ENCODE measurements at regions not wholly inside any gene's neighbourhood (a gene's known extent, or its start where the extent isn't known, plus 50 kb on each side); places are given as distances from the start of the nearest gene placed in this dataset.

DNA sequence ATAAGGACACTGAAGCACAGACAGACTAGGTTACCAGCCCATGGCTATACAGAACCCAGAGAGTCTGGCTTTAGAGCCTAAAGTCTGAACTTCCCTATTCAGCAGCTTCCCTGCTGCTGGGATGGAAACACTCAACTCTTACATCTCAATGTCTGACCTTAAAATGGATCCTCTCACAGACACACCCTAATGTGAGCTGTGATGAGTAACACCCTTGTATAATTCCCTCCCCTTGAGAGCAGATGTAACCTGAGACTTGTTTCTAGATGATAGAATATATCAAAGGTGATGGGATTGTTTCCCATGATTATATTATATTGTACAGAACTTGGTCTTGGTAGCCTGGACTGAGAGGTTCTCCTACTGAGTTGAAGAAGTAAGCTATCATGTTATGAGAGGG, 577.1 kb upstream of the KLHL29 start:
- DNase-seq (ENCODE audit: low read depth) = no peak
- H3K27me3 ChIP-seq (ENCODE audit: control insufficient read depth, insufficient read depth, low read length) = no peaks in the 10 kb centered on the region
- TF ChIP-seq CTCF (IDR thresholded peaks at IDR 0.05; ENCODE audit: insufficient read depth, low read length, poor library complexity, severe bottlenecking) = no peak
- no peaks in the 10 kb centered on the region for H3K36me3 ChIP-seq (ENCODE audit: control insufficient read depth, insufficient read depth, low read length)
- no peak overlapping the region for H3K4me3 ChIP-seq (ENCODE audit: low read depth, low read length)

DNA sequence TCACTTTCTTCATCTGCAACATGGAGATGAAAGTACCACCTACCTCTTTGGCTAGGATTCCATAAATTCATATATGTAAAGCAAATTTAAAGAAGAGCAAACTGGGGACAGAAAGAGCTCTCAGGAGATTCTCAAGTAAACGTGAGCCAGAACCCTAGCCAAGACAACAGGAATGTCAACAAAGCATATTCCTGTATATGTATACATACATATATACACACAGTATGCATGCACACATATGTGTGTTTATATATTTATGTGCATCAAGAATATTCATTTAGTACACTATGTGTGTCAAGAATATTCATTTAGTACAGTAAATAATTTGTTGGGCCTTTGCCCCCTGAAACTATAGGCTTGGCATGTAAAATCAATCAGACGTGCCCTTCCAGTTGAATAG, 574.4 kb upstream of the KLHL29 start:
- Histone ChIP-seq H3K36me3 (ENCODE audit: control insufficient read depth, insufficient read depth, low read length) (no peaks in the 10 kb centered on the region), H3K4me3 (ENCODE audit: low read depth, low read length) (no peak overlapping the region), H3K27me3 (ENCODE audit: control insufficient read depth, insufficient read depth, low read length) (no peaks in the 10 kb centered on the region)
- no peak for TF ChIP-seq CTCF (IDR thresholded peaks at IDR 0.05; ENCODE audit: insufficient read depth, low read length, poor library complexity, severe bottlenecking)
- DNase-seq (ENCODE audit: low read depth) = no peak

GRCh38 chr2:22812065-22812680, 572.8 kb upstream of the KLHL29 start:
- no peak for TF ChIP-seq CTCF (IDR thresholded peaks at IDR 0.05; ENCODE audit: insufficient read depth, low read length, poor library complexity, severe bottlenecking)
- Histone ChIP-seq H3K36me3 (ENCODE audit: control insufficient read depth, insufficient read depth, low read length) (no peaks in the 10 kb centered on the region), H3K4me3 (ENCODE audit: low read depth, low read length) (no peak overlapping the region), H3K27me3 (ENCODE audit: control insufficient read depth, insufficient read depth, low read length) (no peaks in the 10 kb centered on the region)
- DNase-seq (ENCODE audit: low read depth) = no peak

- no peaks in the 10 kb centered on the region for H3K36me3 ChIP-seq (ENCODE audit: control insufficient read depth, insufficient read depth, low read length)
- DNase-seq (ENCODE audit: low read depth) = peak; percentile 16
- H3K27me3 ChIP-seq (ENCODE audit: control insufficient read depth, insufficient read depth, low read length) = no peaks in the 10 kb centered on the region
These were observed 567.8 kb upstream of the KLHL29 start for GRCh38 chr2:22817197-22817596.

GRCh38 chr2:22821458-22821857, 563.5 kb upstream of the KLHL29 start:
- DNase-seq (ENCODE audit: low read depth) = no peak
- no peak overlapping the region for H3K4me3 ChIP-seq (ENCODE audit: low read depth, low read length)
- no peak for TF ChIP-seq CTCF (IDR thresholded peaks at IDR 0.05; ENCODE audit: insufficient read depth, low read length, poor library complexity, severe bottlenecking)
- no peaks in the 10 kb centered on the region for H3K36me3 ChIP-seq (ENCODE audit: control insufficient read depth, insufficient read depth, low read length)
- H3K27me3 ChIP-seq (ENCODE audit: control insufficient read depth, insufficient read depth, low read length) = no peaks in the 10 kb centered on the region

More at GRCh38 chr2:22817197-22817596, 567.8 kb upstream of the KLHL29 start:
- no peak for TF ChIP-seq CTCF (IDR thresholded peaks at IDR 0.05; ENCODE audit: insufficient read depth, low read length, poor library complexity, severe bottlenecking)
- no peak overlapping the region for H3K4me3 ChIP-seq (ENCODE audit: low read depth, low read length)

DNA sequence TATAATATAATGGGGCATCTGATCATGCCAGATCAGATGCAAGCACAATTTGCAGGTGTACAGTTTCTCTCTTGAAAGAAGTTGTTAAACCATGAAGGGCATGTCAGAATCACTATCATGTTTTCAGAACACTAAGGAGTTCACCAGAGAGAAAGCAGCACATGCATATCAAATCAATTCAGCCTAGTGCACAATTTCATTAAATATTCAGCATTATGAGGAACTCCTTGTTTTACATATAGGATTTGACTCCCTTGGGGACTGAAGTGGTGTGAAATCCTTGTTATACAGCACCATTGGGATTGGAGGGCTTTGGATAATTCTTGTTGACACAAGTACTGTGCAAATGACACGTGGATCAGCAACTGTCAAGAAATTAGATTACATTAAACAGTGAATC, 562.1 kb upstream of the KLHL29 start:
- no peak for DNase-seq (ENCODE audit: low read depth)
- Histone ChIP-seq H3K36me3 (ENCODE audit: control insufficient read depth, insufficient read depth, low read length) (no peaks in the 10 kb centered on the region), H3K4me3 (ENCODE audit: low read depth, low read length) (no peak overlapping the region), H3K27me3 (ENCODE audit: control insufficient read depth, insufficient read depth, low read length) (no peaks in the 10 kb centered on the region)
- TF ChIP-seq CTCF (IDR thresholded peaks at IDR 0.05; ENCODE audit: insufficient read depth, low read length, poor library complexity, severe bottlenecking) = no peak

Data from kidney epithelial cell (primary cell).